Neural cell (in vitro differentiated cells): ENCODE measurements at regions not wholly inside any gene's neighbourhood (a gene's known extent, or its start where the extent isn't known, plus 50 kb on each side); places are given as distances from the start of the nearest gene placed in this dataset.

ENCODE experiments used
- H2AFZ ChIP-seq: fragments of 200-600, 300-800 bp; sonication (generic), shearing (Covaris generic); 2 replicates; pipeline ENCODE4 v1.6.0; 2014; ENCODE audit warnings: low read depth, mild to moderate bottlenecking, antibody characterized with exemption, low read length, moderate library complexity
- H3F3A ChIP-seq: fragments of 200-600 bp; shearing (Covaris generic); 2 replicates; pipeline ENCODE4 v1.6.1; 2016; ENCODE audit warnings: mild to moderate bottlenecking, moderate library complexity, mixed read lengths, antibody characterized with exemption, low read length; ENCODE audit not compliant: insufficient read depth, poor library complexity, severe bottlenecking
- H3K27ac ChIP-seq: fragments of 200-600, 300-800 bp; sonication (generic), shearing (Covaris generic); 2 replicates; pipeline ENCODE4 v1.5.1; 2014; ENCODE audit warnings: mild to moderate bottlenecking, low read length, moderate library complexity
- H3K27me3 ChIP-seq: fragments of 300-800, 200-600 bp; sonication (generic), shearing (Covaris generic); 2 replicates; pipeline ENCODE4 v1.6.0; 2014; ENCODE audit warnings: mild to moderate bottlenecking, low read depth, low read length, moderate library complexity; ENCODE audit not compliant: insufficient read depth
- H3K36me3 ChIP-seq: fragments of 300-800, 200-600 bp; sonication (generic), shearing (Covaris generic); 2 replicates; pipeline ENCODE4 v1.5.1; 2014; ENCODE audit warnings: mild to moderate bottlenecking, antibody characterized with exemption, low read length, moderate library complexity; ENCODE audit not compliant: insufficient read depth
- H3K4me2 ChIP-seq: fragments of 300-800, 200-600 bp; sonication (generic), shearing (Covaris generic); 2 replicates; pipeline ENCODE4 v1.6.0; 2014; ENCODE audit warnings: mild to moderate bottlenecking, low read length
- H3K4me3 ChIP-seq: fragments of 300-800, 200-600 bp; sonication (generic), shearing (Covaris generic); 2 replicates; pipeline ENCODE4 v1.5.1; 2014; ENCODE audit warnings: mild to moderate bottlenecking, low read length, moderate library complexity
- H3K79me2 ChIP-seq: fragments of 200-600 bp; shearing (Covaris generic); replicated peaks from 2 replicates; pipeline ENCODE4 v1.6.0; 2014; ENCODE audit warnings: mild to moderate bottlenecking, low read length, moderate library complexity; ENCODE audit not compliant: insufficient read depth
- H3K9ac ChIP-seq: fragments of 300-800, 200-600 bp; sonication (generic), shearing (Covaris generic); 2 replicates; pipeline ENCODE4 v1.6.1; 2016; ENCODE audit warnings: mild to moderate bottlenecking, low read length, mixed read lengths
- H3K9me2 ChIP-seq: fragments of 200-600 bp; shearing (Covaris generic); 2 replicates; pipeline ENCODE4 v1.6.1; 2016; ENCODE audit warnings: mild to moderate bottlenecking, low read length, mixed read lengths; ENCODE audit not compliant: insufficient read depth
- H3K9me3 ChIP-seq: fragments of 200-600, 300-800 bp; sonication (generic), shearing (Covaris generic); 2 replicates; pipeline ENCODE4 v1.6.1; 2016; ENCODE audit warnings: mild to moderate bottlenecking, mixed run types, low read length, moderate library complexity, mixed read lengths
- H4K20me1 ChIP-seq: fragments of 200-600 bp; shearing (Covaris generic); 2 replicates; pipeline ENCODE4 v1.6.1; 2016; ENCODE audit warnings: mild to moderate bottlenecking, mixed run types; ENCODE audit not compliant: insufficient read depth
- EP300 ChIP-seq: fragments of 450-650 bp; conservative IDR thresholded peaks from 2 replicates; pipeline ENCODE4 v1.6.1; 2014; ENCODE audit warnings: antibody characterized with exemption, mild to moderate bottlenecking, moderate library complexity; ENCODE audit not compliant: poor library complexity, severe bottlenecking
- EZH2 ChIP-seq: fragments of 200-600, 300-800 bp; shearing (Covaris generic), sonication (generic); IDR thresholded peaks from 2 replicates; pipeline ENCODE4 v1.6.1; 2014; ENCODE audit warnings: antibody characterized with exemption, low read length, borderline replicate concordance, mild to moderate bottlenecking; ENCODE audit not compliant: insufficient read depth, poor library complexity, severe bottlenecking
- MXI1 ChIP-seq: fragments of 450-650 bp; conservative IDR thresholded peaks from 2 replicates; pipeline ENCODE4 v1.6.1; 2014; ENCODE audit warnings: antibody characterized with exemption, mild to moderate bottlenecking; ENCODE audit not compliant: poor library complexity, severe bottlenecking
- POLR2AphosphoS5 ChIP-seq: IDR thresholded peaks from 2 replicates; pipeline ENCODE4 v1.6.1; 2012
- RAD21 ChIP-seq: fragments of 450-650 bp; conservative IDR thresholded peaks from 2 replicates; pipeline ENCODE4 v1.6.1; 2014; ENCODE audit warnings: antibody characterized with exemption, mild to moderate bottlenecking, moderate library complexity
- SMC3 ChIP-seq: fragments of 450-650 bp; conservative IDR thresholded peaks from 2 replicates; pipeline ENCODE4 v1.6.1; 2014; ENCODE audit warnings: antibody characterized with exemption, mild to moderate bottlenecking, moderate library complexity; ENCODE audit not compliant: poor library complexity
- TAF1 ChIP-seq: IDR thresholded peaks from 2 replicates; pipeline ENCODE4 v1.6.1; 2012; ENCODE audit warnings: low read depth
- TF ChIP-seq, protein P1 (sequence below): IDR thresholded peaks from 2 replicates; pipeline ENCODE4 v1.6.1; 2012; ENCODE audit warnings: borderline replicate concordance
- TF ChIP-seq, protein P2 (sequence below): fragments of 450-650 bp; IDR thresholded peaks from 2 replicates; pipeline ENCODE4 v1.5.1; 2014; ENCODE audit warnings: antibody characterized with exemption, mild to moderate bottlenecking, moderate library complexity; ENCODE audit not compliant: poor library complexity, severe bottlenecking

DNA sequence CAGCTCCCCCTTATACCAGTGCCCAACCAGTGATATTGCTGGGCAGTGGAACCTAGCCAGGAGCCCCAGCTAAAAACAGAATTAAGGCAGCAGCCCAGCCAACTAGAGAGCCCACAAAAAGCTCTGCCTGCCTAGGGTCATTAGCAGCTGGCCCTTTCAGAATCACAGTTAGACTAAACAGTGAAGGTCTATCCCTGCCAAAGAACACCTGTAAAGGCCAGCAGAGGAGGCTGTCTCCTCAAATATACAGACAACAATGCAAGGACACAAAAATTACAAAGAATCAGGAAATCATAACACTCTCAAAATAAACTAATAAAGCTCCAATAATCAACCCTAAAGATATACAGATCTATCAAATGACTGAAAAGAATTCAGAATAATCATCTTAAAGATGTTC lies 77.8 kb upstream of the HTR1E start:
- no peaks in the 10 kb centered on the region for H3K79me2 ChIP-seq
- H3K4me2 ChIP-seq, result no peak overlapping the region
- no peak overlapping the region for H3K9ac ChIP-seq
- H3K9me3 ChIP-seq, result no peaks in the 10 kb centered on the region
- TF ChIP-seq EZH2, result no peak
- TF ChIP-seq SMC3, result no peak
- TF ChIP-seq, protein P1, sequence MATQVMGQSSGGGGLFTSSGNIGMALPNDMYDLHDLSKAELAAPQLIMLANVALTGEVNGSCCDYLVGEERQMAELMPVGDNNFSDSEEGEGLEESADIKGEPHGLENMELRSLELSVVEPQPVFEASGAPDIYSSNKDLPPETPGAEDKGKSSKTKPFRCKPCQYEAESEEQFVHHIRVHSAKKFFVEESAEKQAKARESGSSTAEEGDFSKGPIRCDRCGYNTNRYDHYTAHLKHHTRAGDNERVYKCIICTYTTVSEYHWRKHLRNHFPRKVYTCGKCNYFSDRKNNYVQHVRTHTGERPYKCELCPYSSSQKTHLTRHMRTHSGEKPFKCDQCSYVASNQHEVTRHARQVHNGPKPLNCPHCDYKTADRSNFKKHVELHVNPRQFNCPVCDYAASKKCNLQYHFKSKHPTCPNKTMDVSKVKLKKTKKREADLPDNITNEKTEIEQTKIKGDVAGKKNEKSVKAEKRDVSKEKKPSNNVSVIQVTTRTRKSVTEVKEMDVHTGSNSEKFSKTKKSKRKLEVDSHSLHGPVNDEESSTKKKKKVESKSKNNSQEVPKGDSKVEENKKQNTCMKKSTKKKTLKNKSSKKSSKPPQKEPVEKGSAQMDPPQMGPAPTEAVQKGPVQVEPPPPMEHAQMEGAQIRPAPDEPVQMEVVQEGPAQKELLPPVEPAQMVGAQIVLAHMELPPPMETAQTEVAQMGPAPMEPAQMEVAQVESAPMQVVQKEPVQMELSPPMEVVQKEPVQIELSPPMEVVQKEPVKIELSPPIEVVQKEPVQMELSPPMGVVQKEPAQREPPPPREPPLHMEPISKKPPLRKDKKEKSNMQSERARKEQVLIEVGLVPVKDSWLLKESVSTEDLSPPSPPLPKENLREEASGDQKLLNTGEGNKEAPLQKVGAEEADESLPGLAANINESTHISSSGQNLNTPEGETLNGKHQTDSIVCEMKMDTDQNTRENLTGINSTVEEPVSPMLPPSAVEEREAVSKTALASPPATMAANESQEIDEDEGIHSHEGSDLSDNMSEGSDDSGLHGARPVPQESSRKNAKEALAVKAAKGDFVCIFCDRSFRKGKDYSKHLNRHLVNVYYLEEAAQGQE, result no peak
- TF ChIP-seq POLR2AphosphoS5, result no peak
- no peak for TF ChIP-seq EP300
- no peak for TF ChIP-seq MXI1
- no peaks in the 10 kb centered on the region for H3F3A ChIP-seq
- no peak overlapping the region for H2AFZ ChIP-seq
- no peaks in the 10 kb centered on the region for H4K20me1 ChIP-seq
- no peak overlapping the region for H3K27ac ChIP-seq
- no peaks in the 10 kb centered on the region for H3K9me2 ChIP-seq
- H3K36me3 ChIP-seq, result no peaks in the 10 kb centered on the region
- H3K4me3 ChIP-seq, result no peak overlapping the region
- no peaks in the 10 kb centered on the region for H3K27me3 ChIP-seq

DNA sequence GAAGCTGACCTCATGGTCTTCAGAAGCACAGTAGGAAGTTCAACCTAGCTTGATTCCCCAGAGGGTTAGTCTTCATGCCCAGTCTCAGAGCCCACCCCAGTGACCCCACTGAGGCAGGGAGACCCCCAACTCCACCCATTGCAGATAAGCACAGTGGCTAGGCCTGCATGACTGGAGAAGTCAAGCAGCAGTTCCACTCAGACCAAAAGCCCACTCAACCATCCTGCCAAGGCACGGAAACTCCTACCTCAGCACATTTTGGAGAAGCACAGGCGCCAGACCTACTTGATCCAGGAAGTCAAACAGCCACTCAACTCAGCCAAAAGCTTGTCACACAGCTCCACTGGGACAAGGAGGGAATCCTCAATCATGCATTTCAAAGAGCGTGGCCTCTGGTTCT lies 78.4 kb upstream of the HTR1E start:
- no peak overlapping the region for H3K4me2 ChIP-seq
- no peaks in the 10 kb centered on the region for H3K27me3 ChIP-seq
- TF ChIP-seq, protein P1, result no peak
- TF ChIP-seq POLR2AphosphoS5 (no peak), EP300 (no peak), TAF1 (no peak), SMC3 (no peak), MXI1 (no peak), EZH2 (no peak), RAD21 (no peak)
- TF ChIP-seq, protein P2, sequence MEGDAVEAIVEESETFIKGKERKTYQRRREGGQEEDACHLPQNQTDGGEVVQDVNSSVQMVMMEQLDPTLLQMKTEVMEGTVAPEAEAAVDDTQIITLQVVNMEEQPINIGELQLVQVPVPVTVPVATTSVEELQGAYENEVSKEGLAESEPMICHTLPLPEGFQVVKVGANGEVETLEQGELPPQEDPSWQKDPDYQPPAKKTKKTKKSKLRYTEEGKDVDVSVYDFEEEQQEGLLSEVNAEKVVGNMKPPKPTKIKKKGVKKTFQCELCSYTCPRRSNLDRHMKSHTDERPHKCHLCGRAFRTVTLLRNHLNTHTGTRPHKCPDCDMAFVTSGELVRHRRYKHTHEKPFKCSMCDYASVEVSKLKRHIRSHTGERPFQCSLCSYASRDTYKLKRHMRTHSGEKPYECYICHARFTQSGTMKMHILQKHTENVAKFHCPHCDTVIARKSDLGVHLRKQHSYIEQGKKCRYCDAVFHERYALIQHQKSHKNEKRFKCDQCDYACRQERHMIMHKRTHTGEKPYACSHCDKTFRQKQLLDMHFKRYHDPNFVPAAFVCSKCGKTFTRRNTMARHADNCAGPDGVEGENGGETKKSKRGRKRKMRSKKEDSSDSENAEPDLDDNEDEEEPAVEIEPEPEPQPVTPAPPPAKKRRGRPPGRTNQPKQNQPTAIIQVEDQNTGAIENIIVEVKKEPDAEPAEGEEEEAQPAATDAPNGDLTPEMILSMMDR, result no peak
- no peak overlapping the region for H2AFZ ChIP-seq
- H3F3A ChIP-seq, result no peaks in the 10 kb centered on the region
- no peak overlapping the region for H3K27ac ChIP-seq
- H4K20me1 ChIP-seq, result no peaks in the 10 kb centered on the region
- no peaks in the 10 kb centered on the region for H3K9me3 ChIP-seq
- no peak overlapping the region for H3K4me3 ChIP-seq
- H3K9ac ChIP-seq, result no peak overlapping the region
- no peaks in the 10 kb centered on the region for H3K36me3 ChIP-seq
- no peaks in the 10 kb centered on the region for H3K9me2 ChIP-seq
- H3K79me2 ChIP-seq, result no peaks in the 10 kb centered on the region
